ENCODE measurements at regions not wholly inside any gene's neighbourhood (a gene's known extent, or its start where the extent isn't known, plus 50 kb on each side); places are given as distances from the start of the nearest gene placed in this dataset.

DNA sequence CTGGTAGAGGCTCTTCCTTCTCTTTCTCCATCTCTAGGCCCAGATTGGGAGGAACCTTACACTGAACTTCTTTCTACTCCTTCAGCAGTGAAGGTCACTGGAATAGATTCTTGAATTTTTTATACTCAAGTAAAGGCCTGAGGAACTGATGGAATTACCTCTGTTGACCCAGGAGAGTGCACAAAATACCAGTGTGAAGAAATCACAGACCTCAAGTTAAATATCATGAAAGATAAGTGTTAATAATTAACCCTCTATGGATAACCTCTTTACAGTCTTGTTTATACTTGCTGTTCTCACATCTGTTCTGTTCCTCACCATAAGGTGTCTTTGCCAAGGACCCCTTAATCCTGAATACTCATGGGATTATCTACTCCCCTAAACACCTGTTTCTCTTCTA, 244.4 kb upstream of the STAC start:
- intact Hi-C loops (cut with micrococcal nuclease) (no loop called here), dilution Hi-C loops (cut with MboI; ENCODE audit: extremely low pct_ligation_motif_present, low sequenced_read_pairs) (no loop called here)
- Histone ChIP-seq H2AFZ (ENCODE audit: low read depth, low read length) (no peak overlapping the region), H3K79me2 (ENCODE audit: control insufficient read depth, insufficient read depth, low read length) (no peaks in the 10 kb centered on the region), H3K4me1 (ENCODE audit: control insufficient read depth, extremely low read depth, insufficient read depth, low read length) (no peaks in the 10 kb centered on the region), H3K27ac (ENCODE audit: insufficient read depth, low read depth, low read length) (no peak overlapping the region), H3K27me3 (ENCODE audit: control insufficient read depth in 2 of 2, insufficient read depth in 2 of 2, low read length in 2 of 2) (no peaks in the 10 kb centered on the region), H3K9me1 (replicated peaks; ENCODE audit: control insufficient read depth, extremely low read depth, insufficient read depth, low read length) (no peaks in the 10 kb centered on the region), H4K20me1 (replicated peaks; ENCODE audit: control insufficient read depth, extremely low read depth, insufficient read depth, low read length) (no peaks in the 10 kb centered on the region), H3K9ac (replicated peaks; ENCODE audit: extremely low read depth, insufficient read depth, low read length) (no peak overlapping the region), H3K36me3 (ENCODE audit: control insufficient read depth in 2 of 2, extremely low read depth in 1 of 2, insufficient read depth in 2 of 2, low read length in 2 of 2) (no peaks in the 10 kb centered on the region), H3K4me3 (replicated peaks in 1 of 3; ENCODE audit: insufficient read depth in 1 of 3, low read depth in 1 of 3, low read length in 3 of 3) (no peak overlapping the region), H3K4me2 (ENCODE audit: insufficient read depth, low read length) (no peak overlapping the region), H3K9me3 (replicated peaks; ENCODE audit: control insufficient read depth, insufficient read depth, low read length) (no peaks in the 10 kb centered on the region)
- no peak for DNase-seq (ENCODE audit: low read depth, low spot score)
- CTCF ChIA-PET, result no interaction called here
- FAIRE-seq, result no peak
- TF ChIP-seq, protein P1, sequence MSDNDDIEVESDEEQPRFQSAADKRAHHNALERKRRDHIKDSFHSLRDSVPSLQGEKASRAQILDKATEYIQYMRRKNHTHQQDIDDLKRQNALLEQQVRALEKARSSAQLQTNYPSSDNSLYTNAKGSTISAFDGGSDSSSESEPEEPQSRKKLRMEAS (IDR thresholded peaks at IDR 0.05; ENCODE audit: insufficient read depth, insufficient read length), result no peak
- TF ChIP-seq POLR2A (IDR thresholded peaks at IDR 0.05; ENCODE audit: low read depth, low read length), result no peak
- no peak for TF ChIP-seq JUN (IDR thresholded peaks at IDR 0.05; ENCODE audit: borderline replicate concordance, insufficient read depth, insufficient read length, low read depth)
- no peak for TF ChIP-seq MYC (IDR thresholded peaks at IDR 0.05; ENCODE audit: low read depth, low read length)
- no peak for TF ChIP-seq FOS (IDR thresholded peaks at IDR 0.05; ENCODE audit: borderline replicate concordance, insufficient read depth, low read length)
- no peak for TF ChIP-seq EZH2 (IDR thresholded peaks at IDR 0.05; ENCODE audit: borderline replicate concordance, low read depth, low read length, severe bottlenecking)
- TF ChIP-seq GATA2 (IDR thresholded peaks at IDR 0.05; ENCODE audit: insufficient read depth, insufficient read length, low read depth, low read length), result no peak
- TF ChIP-seq, protein P2, sequence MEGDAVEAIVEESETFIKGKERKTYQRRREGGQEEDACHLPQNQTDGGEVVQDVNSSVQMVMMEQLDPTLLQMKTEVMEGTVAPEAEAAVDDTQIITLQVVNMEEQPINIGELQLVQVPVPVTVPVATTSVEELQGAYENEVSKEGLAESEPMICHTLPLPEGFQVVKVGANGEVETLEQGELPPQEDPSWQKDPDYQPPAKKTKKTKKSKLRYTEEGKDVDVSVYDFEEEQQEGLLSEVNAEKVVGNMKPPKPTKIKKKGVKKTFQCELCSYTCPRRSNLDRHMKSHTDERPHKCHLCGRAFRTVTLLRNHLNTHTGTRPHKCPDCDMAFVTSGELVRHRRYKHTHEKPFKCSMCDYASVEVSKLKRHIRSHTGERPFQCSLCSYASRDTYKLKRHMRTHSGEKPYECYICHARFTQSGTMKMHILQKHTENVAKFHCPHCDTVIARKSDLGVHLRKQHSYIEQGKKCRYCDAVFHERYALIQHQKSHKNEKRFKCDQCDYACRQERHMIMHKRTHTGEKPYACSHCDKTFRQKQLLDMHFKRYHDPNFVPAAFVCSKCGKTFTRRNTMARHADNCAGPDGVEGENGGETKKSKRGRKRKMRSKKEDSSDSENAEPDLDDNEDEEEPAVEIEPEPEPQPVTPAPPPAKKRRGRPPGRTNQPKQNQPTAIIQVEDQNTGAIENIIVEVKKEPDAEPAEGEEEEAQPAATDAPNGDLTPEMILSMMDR (IDR thresholded peaks at IDR 0.05; ENCODE audit: extremely low read depth in 1 of 2, insufficient read depth in 1 of 2, low read depth in 1 of 2, low read length in 2 of 2), result no peak
- TF ChIP-seq POLR2AphosphoS5 (IDR thresholded peaks at IDR 0.05; ENCODE audit: insufficient read depth, low read depth, low read length), result no peak
- POLR2A ChIA-PET, result no interaction called here
- no TSS peak for BruUV-seq (replicated peaks)
